ENCODE measurements at regions not wholly inside any gene's neighbourhood (a gene's known extent, or its start where the extent isn't known, plus 50 kb on each side); places are given as distances from the start of the nearest gene placed in this dataset.
"Not testable (repeated sequence)": the region's sequence is repeated elsewhere in the genome, so short reads cannot be mapped to it uniquely, and the experiment has no call there.

DNA sequence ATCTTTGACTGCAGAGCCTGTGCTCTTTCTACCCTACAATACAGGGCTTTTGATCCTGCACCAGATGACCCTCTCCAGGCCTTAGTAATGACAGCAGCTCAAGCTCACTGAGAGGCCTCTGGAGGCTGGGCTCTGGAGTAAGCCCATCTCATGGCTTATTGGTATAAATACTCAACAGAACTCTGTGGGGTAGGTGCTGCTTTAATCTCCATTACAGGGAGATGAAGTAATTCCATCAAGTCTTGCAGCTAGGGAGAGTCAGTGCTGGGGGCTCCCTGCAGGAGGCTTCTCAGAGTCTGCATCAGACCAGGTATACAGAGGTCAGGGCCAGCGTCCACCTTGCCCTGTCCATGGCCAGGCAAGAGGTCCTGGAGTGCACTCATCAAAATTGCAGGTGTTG, 89.2 kb upstream of the SLC6A11 start:
- no peak overlapping the region for H3K27ac ChIP-seq
- intact Hi-C loops (cut with DNase I) = no loop called here
- TF ChIP-seq, protein P1, sequence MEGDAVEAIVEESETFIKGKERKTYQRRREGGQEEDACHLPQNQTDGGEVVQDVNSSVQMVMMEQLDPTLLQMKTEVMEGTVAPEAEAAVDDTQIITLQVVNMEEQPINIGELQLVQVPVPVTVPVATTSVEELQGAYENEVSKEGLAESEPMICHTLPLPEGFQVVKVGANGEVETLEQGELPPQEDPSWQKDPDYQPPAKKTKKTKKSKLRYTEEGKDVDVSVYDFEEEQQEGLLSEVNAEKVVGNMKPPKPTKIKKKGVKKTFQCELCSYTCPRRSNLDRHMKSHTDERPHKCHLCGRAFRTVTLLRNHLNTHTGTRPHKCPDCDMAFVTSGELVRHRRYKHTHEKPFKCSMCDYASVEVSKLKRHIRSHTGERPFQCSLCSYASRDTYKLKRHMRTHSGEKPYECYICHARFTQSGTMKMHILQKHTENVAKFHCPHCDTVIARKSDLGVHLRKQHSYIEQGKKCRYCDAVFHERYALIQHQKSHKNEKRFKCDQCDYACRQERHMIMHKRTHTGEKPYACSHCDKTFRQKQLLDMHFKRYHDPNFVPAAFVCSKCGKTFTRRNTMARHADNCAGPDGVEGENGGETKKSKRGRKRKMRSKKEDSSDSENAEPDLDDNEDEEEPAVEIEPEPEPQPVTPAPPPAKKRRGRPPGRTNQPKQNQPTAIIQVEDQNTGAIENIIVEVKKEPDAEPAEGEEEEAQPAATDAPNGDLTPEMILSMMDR (IDR thresholded peaks at IDR 0.05) = no peak
- 50 to 75% (median 68%) methylated on average over 1 of the region's 1 CpG for WGBS, 3 donors
- no peaks in the 10 kb centered on the region for H3K27me3 ChIP-seq (ENCODE audit: insufficient read depth in 3 of 3, low read length in 2 of 3)
- no peak for DNase-seq
- no peak overlapping the region for H3K4me3 ChIP-seq
- no peaks in the 10 kb centered on the region for H3K36me3 ChIP-seq (ENCODE audit: insufficient read depth in 1 of 2, low read depth in 1 of 2)
- no peak for ATAC-seq
- H3K4me1 ChIP-seq = no peaks in the 10 kb centered on the region
- H3K9me3 ChIP-seq = no peaks in the 10 kb centered on the region

DNA sequence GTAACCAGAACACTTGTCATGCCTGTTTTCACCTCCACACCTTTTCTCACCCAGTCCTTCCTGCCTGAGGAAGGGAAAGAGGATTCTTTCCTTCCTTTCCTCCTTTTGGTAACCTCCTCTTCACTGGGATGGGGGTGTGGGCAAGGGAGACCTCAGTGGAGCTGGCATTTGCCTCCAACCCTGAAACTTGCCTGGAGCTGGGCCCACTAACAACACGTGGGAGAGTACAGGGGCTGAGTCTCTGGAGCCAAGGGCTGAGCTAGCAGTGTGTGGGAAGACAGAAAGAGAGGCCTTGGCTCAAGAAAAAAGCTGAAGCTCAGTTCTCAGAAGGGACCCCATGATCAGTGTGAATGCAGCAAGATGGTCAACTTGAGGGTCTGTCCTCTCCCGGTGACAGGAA, 86.6 kb upstream of the SLC6A11 start:
- WGBS, 3 donors = 59 to 61% (median 60%) methylated on average over 2 of the region's 2 CpGs
- intact Hi-C loops (cut with DNase I) = no loop called here
- no peak for ATAC-seq

DNA sequence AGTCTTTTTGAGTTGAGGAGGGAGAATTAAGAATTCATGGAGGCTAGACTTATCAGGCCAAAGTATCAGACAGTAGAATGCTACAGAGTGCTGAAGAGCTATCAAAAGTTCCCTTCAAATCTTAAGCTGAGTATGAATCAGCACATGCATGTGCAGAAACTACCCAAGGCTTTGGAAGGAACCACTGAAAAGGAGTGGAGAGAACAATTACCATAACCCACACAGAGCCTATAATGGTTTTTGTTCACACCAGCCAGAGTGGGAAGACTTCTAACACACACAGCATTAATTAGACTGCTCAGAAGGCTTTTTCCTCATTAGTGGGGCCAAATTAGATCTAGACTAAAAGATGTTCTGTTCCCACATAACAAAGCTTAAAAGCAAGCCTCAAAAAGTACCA, 83.7 kb upstream of the SLC6A11 start:
- no peak for ATAC-seq
- no peak overlapping the region for H3K27ac ChIP-seq
- H3K27me3 ChIP-seq (ENCODE audit: insufficient read depth in 3 of 3, low read length in 2 of 3) = peaks cover 0 to 6% (median 2%) of the 10 kb centered on the region in 3 donors
- H3K36me3 ChIP-seq (ENCODE audit: insufficient read depth in 1 of 2, low read depth in 1 of 2) = no peaks in the 10 kb centered on the region
- intact Hi-C loops (cut with DNase I) = no loop called here
- DNase-seq = no peak
- peaks cover 13% of the 10 kb centered on the region for H3K9me3 ChIP-seq
- no peak overlapping the region for H3K4me3 ChIP-seq
- TF ChIP-seq, protein P1 (IDR thresholded peaks at IDR 0.05) = no peak
- no peaks in the 10 kb centered on the region for H3K4me1 ChIP-seq

More for the DNA sequence above, 86.6 kb upstream of the SLC6A11 start:
- no peaks in the 10 kb centered on the region for H3K27me3 ChIP-seq (ENCODE audit: insufficient read depth in 3 of 3, low read length in 2 of 3)
- H3K4me1 ChIP-seq = no peaks in the 10 kb centered on the region
- H3K27ac ChIP-seq = no peak overlapping the region
- H3K4me3 ChIP-seq = no peak overlapping the region
- TF ChIP-seq, protein P1 (IDR thresholded peaks at IDR 0.05) = no peak
- no peaks in the 10 kb centered on the region for H3K36me3 ChIP-seq (ENCODE audit: insufficient read depth in 1 of 2, low read depth in 1 of 2)
- no peak for DNase-seq
- H3K9me3 ChIP-seq = peaks cover 13% of the 10 kb centered on the region

DNA sequence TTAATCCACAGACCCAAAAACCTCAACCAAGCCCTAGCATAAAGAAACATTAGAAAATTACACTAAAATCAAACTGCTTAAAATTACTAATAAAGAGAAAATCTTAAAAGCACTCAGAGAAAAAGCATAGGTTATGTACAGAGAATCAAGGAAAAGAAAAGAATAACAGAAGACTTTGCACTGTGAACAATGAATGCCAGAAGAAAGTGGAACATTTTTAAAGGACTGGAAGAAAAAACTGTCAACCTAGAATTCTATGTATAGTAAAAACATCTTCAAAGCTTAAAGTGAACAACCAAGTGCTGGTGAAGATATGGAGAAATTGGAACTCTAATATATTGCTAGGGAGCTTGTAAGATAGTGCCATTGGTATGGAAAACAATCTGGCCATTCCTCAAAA, 82.7 kb upstream of the SLC6A11 start:
- Histone ChIP-seq H3K4me3 (no peak overlapping the region), H3K27ac (no peak overlapping the region), H3K36me3 (ENCODE audit: insufficient read depth in 1 of 2, low read depth in 1 of 2) (no peaks in the 10 kb centered on the region), H3K4me1 (no peaks in the 10 kb centered on the region), H3K27me3 (ENCODE audit: insufficient read depth in 3 of 3, low read length in 2 of 3) (peaks cover 0 to 16% (median 2%) of the 10 kb centered on the region in 3 donors), H3K9me3 (peaks cover 13% of the 10 kb centered on the region)
- ATAC-seq = no peak
- TF ChIP-seq, protein P1 (IDR thresholded peaks at IDR 0.05) = no peak
- no peak for DNase-seq
- intact Hi-C loops (cut with DNase I) = no loop called here

DNA sequence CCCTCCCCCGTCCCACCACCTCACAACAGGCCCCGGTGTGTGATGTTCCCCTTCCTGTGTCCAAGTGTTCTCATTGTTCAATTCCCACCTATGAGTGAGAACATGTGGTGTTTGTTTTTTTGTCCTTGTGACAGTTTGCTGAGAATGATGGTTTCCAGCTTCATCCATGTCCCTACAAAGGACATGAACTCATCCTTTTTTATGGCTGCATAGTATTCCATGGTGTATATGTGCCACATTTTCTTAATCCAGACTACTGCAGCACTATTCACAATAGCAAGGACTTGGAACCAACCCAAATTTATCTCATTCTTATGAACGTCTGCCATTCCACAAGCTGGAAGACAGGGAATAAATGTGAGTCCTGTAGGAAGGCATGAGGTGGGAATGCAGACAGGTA, 79.6 kb upstream of the SLC6A11 start:
- not testable (repeated sequence) for ATAC-seq; H3K4me1 ChIP-seq; H3K4me3 ChIP-seq; H3K36me3 ChIP-seq (ENCODE audit: insufficient read depth in 1 of 2, low read depth in 1 of 2); H3K27ac ChIP-seq; DNase-seq
- intact Hi-C loops (cut with DNase I) = loop anchor here (5.0 kb wide), 2 partner anchors 319 to 394 kb away; no protein-coding TSS in a partner anchor
- 67 to 79% (median 75%) methylated on average over 3 of the region's 3 CpGs for WGBS, 3 donors
- H3K27me3 ChIP-seq (ENCODE audit: insufficient read depth in 3 of 3, low read length in 2 of 3) = peaks cover 0 to 16% (median 2%) of the 10 kb centered on the region in 3 donors
- peaks cover 13% of the 10 kb centered on the region for H3K9me3 ChIP-seq
